PFSK-1 (cell line): ENCODE measurements at regions not wholly inside any gene's neighbourhood (a gene's known extent, or its start where the extent isn't known, plus 50 kb on each side); places are given as distances from the start of the nearest gene placed in this dataset.

ENCODE experiments used
- FOXP2 ChIP-seq: optimal IDR thresholded peaks from 2 replicates; pipeline ENCODE3; 2011; ENCODE audit warnings: borderline replicate concordance, control low read depth, inconsistent platforms; ENCODE audit not compliant: insufficient read depth; ENCODE audit errors: extremely low read length, extremely low read depth
- POLR2AphosphoS5 ChIP-seq: IDR thresholded peaks from 2 replicates; pipeline ENCODE4 v1.6.1; 2012; ENCODE audit warnings: low read depth, mild to moderate bottlenecking, control low read depth, low read length, moderate library complexity
- REST ChIP-seq, 2 experiments: IDR thresholded peaks; 2 replicates each; pipeline versions ENCODE4 v1.6.1 to v1.8.0; 2011 to 2012; ENCODE audit warnings: low read depth in 2 of 2, low read length in 2 of 2, control low read depth in 1 of 2, inconsistent platforms in 1 of 2, mild to moderate bottlenecking in 1 of 2, moderate library complexity in 1 of 2; ENCODE audit not compliant: insufficient read depth in 1 of 2
- SIN3A ChIP-seq: IDR thresholded peaks from 2 replicates; pipeline ENCODE4 v1.6.1; 2012; ENCODE audit warnings: mild to moderate bottlenecking, low read length, moderate library complexity, borderline replicate concordance; ENCODE audit not compliant: insufficient read depth

- TF ChIP-seq REST (IDR thresholded peaks at IDR 0.05; ENCODE audit: insufficient read depth in 1 of 2, low read depth in 2 of 2, low read length in 2 of 2) (no peak), POLR2AphosphoS5 (no peak), SIN3A (no peak), FOXP2 (no peak)
Measured at GRCh38 chr10:9342885-9343570, 1288.5 kb downstream of the GATA3 start.
